HUES6 (cell line): ENCODE measurements at regions not wholly inside any gene's neighbourhood (a gene's known extent, or its start where the extent isn't known, plus 50 kb on each side); places are given as distances from the start of the nearest gene placed in this dataset.
"Not testable (repeated sequence)": the region's sequence is repeated elsewhere in the genome, so short reads cannot be mapped to it uniquely, and the experiment has no call there.

Experiments
- H3K27ac ChIP-seq: 2 replicates; pipeline ENCODE4 v1.7.0; 2013; ENCODE audit warnings: low read depth, mild to moderate bottlenecking, low read length, inconsistent platforms
- H3K27me3 ChIP-seq: 2 replicates; pipeline ENCODE4 v1.6.1; 2013; ENCODE audit warnings: low read length; ENCODE audit not compliant: control insufficient read depth, insufficient read depth
- H3K36me3 ChIP-seq: 2 replicates; pipeline ENCODE4 v1.6.1; 2013; ENCODE audit warnings: low read length; ENCODE audit not compliant: control insufficient read depth, insufficient read depth
- H3K4me1 ChIP-seq: 2 replicates; pipeline ENCODE4 v1.6.1; 2013; ENCODE audit warnings: low read length; ENCODE audit not compliant: control insufficient read depth, insufficient read depth
- H3K4me3 ChIP-seq: 2 replicates; pipeline ENCODE4 v1.5.1; 2013; ENCODE audit warnings: low read depth, low read length
- H3K9ac ChIP-seq: one replicate; pipeline ENCODE4 v1.6.1; 2013; ENCODE audit warnings: mild to moderate bottlenecking, low read length
- H3K9me3 ChIP-seq: 2 replicates; pipeline ENCODE4 v1.6.1; 2013; ENCODE audit warnings: low read depth, low read length; ENCODE audit not compliant: control insufficient read depth, insufficient read depth

GRCh38 chr16:66182592-66182991 lies 183.9 kb upstream of the CDH5 start:
- Histone ChIP-seq H3K36me3 (no peaks in the 10 kb centered on the region), H3K27me3 (no peaks in the 10 kb centered on the region; the same call in 1 of the 2 replicates), H3K4me1 (no peaks in the 10 kb centered on the region), H3K9me3 (peaks cover 12% of the 10 kb centered on the region), H3K27ac (no peak overlapping the region), H3K4me3 (no peak overlapping the region), H3K9ac (no peak overlapping the region)

DNA sequence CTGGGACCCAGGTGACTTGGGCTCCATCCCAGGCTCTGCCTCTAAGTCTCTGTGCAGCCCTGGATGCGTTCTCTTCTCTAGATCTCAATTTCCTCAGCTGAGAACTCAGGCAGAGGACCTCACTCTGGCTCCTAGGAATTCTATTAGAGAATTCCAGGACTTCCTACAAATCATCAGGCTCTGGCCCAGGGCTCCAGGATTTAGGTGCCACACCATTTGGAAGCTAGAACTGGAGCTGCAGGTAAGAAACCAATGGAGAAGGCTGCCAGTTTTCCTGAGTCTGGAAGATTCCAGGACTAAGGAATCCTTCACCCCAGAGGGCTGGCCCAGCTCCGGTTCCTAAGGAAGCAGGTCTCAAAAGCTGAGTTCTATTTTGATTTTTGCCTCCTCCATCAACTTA lies 189.8 kb upstream of the CDH5 start:
- peaks cover 5% of the 10 kb centered on the region; the same call in 1 of the 2 replicates for H3K4me1 ChIP-seq
- H3K27me3 ChIP-seq: no peaks in the 10 kb centered on the region
- no peak overlapping the region for H3K9ac ChIP-seq
- no peak overlapping the region for H3K4me3 ChIP-seq
- H3K9me3 ChIP-seq: peaks cover 12% of the 10 kb centered on the region
- no peak overlapping the region for H3K27ac ChIP-seq
- no peaks in the 10 kb centered on the region for H3K36me3 ChIP-seq

DNA sequence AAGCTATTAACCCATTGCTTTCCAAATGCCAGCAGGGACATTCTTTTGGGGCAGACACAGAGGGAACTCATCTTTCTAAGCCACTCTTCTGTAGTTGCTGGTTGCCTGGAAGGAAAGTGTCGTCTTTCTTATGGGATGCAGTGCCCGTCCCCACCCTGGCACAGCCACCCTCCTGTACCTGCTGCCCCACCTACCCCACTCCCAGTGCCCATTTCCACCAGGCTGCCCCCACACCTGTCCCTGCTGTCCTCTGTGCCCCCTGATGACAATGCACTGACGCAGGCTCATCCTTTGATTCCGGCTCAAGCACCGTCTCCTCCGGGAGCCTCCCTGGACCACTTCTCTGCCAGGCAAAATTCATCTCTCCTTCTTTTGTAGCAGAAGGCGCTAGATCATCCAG lies 190.4 kb upstream of the CDH5 start:
- H3K4me1 ChIP-seq: peaks cover 5% of the 10 kb centered on the region; the same call in 1 of the 2 replicates
- H3K9me3 ChIP-seq: peaks cover 12% of the 10 kb centered on the region
- no peak overlapping the region for H3K27ac ChIP-seq

GRCh38 chr16:66175636-66176035 lies 190.9 kb upstream of the CDH5 start:
- H3K9ac ChIP-seq: no peak overlapping the region
- H3K4me3 ChIP-seq: no peak overlapping the region
- no peak overlapping the region for H3K27ac ChIP-seq
- H3K9me3 ChIP-seq: peaks cover 12% of the 10 kb centered on the region
- no peaks in the 10 kb centered on the region for H3K36me3 ChIP-seq
- H3K27me3 ChIP-seq: no peaks in the 10 kb centered on the region
- peaks cover 5% of the 10 kb centered on the region; the same call in 1 of the 2 replicates for H3K4me1 ChIP-seq

More for the DNA sequence above, 190.4 kb upstream of the CDH5 start:
- Histone ChIP-seq H3K27me3 (no peaks in the 10 kb centered on the region), H3K36me3 (no peaks in the 10 kb centered on the region), H3K4me3 (no peak overlapping the region), H3K9ac (no peak overlapping the region)

- H3K9ac ChIP-seq: no peak overlapping the region
- no peaks in the 10 kb centered on the region for H3K27me3 ChIP-seq
- H3K27ac ChIP-seq: no peak overlapping the region
- H3K36me3 ChIP-seq: no peaks in the 10 kb centered on the region
- peaks cover 5% of the 10 kb centered on the region; the same call in 1 of the 2 replicates for H3K4me1 ChIP-seq
- no peak overlapping the region for H3K4me3 ChIP-seq
- H3K9me3 ChIP-seq: peaks cover 7% of the 10 kb centered on the region
Measured at GRCh38 chr16:66175058-66175457, 191.4 kb upstream of the CDH5 start.

- H3K4me3 ChIP-seq, H3K9me3 ChIP-seq, H3K9ac ChIP-seq, H3K27ac ChIP-seq, H3K27me3 ChIP-seq, H3K4me1 ChIP-seq, H3K36me3 ChIP-seq: not testable (repeated sequence)
Measured at GRCh38 chr16:66173796-66174195, 192.7 kb upstream of the CDH5 start.

- not testable (repeated sequence) for H3K9ac ChIP-seq, H3K4me3 ChIP-seq, H3K9me3 ChIP-seq, H3K36me3 ChIP-seq, H3K27me3 ChIP-seq, H3K4me1 ChIP-seq, H3K27ac ChIP-seq
Measured at GRCh38 chr16:66173181-66173580, 193.3 kb upstream of the CDH5 start.

DNA sequence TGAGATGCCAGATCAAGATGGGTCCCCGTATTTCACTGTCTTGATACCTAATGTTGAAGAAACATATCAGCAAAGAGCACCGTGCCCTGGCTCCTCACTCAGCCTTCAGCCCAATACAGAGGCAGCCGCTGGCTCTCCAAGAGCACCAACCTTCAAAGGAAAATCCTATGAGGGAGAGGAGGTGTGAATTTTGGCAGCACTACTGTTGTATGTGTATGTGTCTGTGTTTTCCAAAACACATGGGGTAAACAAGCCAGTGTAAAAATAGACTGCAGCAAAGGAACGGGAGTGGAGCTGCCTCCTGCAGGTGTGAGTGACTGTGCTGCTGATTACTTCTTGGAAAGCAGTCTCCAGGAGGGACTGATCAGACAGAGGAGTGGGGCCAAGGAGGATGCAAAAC lies 194.0 kb upstream of the CDH5 start:
- no peaks in the 10 kb centered on the region for H3K9me3 ChIP-seq
- no peaks in the 10 kb centered on the region for H3K36me3 ChIP-seq
- peaks cover 5% of the 10 kb centered on the region; the same call in 1 of the 2 replicates for H3K4me1 ChIP-seq
- H3K4me3 ChIP-seq: no peak overlapping the region
- H3K27ac ChIP-seq: no peak overlapping the region
- no peak overlapping the region for H3K9ac ChIP-seq
- H3K27me3 ChIP-seq: no peaks in the 10 kb centered on the region

- peaks cover 5% of the 10 kb centered on the region; the same call in 1 of the 2 replicates for H3K4me1 ChIP-seq
- H3K9me3 ChIP-seq: no peaks in the 10 kb centered on the region
- H3K27me3 ChIP-seq: no peaks in the 10 kb centered on the region
- H3K9ac ChIP-seq: no peak overlapping the region
- no peaks in the 10 kb centered on the region for H3K36me3 ChIP-seq
- H3K4me3 ChIP-seq: no peak overlapping the region
- no peak overlapping the region for H3K27ac ChIP-seq
Measured at GRCh38 chr16:66171578-66171977, 194.9 kb upstream of the CDH5 start.

DNA sequence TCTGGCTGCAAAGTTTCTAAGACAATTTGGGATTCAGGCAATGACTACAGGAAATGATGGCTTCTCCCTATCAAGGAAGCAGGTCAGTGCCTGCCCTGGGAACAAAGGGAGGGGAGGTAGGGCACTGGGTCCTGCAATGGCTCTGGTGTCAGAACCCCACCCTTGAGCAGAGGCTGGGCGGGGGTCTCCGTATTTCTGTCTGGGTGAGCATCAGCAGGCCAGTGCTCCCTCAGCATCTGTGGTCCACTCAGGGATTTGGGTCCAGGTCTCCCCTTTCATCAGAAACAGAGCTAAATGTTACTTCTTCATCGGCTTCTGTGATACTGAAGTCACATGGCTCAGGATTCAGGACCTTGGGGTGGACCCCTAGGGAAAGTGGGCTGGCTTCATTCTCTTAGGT lies 195.5 kb upstream of the CDH5 start:
- Histone ChIP-seq H3K9me3 (no peaks in the 10 kb centered on the region), H3K36me3 (no peaks in the 10 kb centered on the region), H3K27me3 (no peaks in the 10 kb centered on the region), H3K27ac (no peak overlapping the region), H3K4me1 (peaks cover 5% of the 10 kb centered on the region; the same call in 1 of the 2 replicates), H3K4me3 (no peak overlapping the region), H3K9ac (no peak overlapping the region)

DNA sequence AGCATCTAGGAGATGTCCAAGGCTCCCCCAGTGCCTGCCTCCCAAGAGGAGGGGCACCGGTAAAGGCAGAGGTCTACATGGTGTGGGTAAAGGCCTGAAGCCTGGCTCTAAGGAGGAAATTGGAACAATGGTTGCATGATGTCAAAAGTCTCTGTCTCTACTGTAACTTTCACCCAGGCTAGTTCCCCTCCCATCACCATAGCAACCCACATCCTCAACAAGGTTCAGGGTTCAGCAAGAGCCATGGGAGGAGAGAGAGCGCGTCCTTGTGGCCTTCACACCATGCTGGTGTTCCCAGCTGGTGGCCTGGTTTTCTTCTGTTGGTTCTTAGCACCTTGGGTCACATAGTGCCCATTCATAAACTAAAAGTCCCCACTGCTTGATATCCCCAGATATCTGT lies 196.7 kb upstream of the CDH5 start:
- no peak overlapping the region for H3K4me3 ChIP-seq
- H3K27ac ChIP-seq: no peak overlapping the region
- H3K4me1 ChIP-seq: 0 out of 2 replicates have a peak, but pooled peaks cover 5% of the 10 kb centered on the region
- no peaks in the 10 kb centered on the region for H3K27me3 ChIP-seq
- H3K36me3 ChIP-seq: no peaks in the 10 kb centered on the region
- no peak overlapping the region for H3K9ac ChIP-seq
- no peaks in the 10 kb centered on the region for H3K9me3 ChIP-seq

DNA sequence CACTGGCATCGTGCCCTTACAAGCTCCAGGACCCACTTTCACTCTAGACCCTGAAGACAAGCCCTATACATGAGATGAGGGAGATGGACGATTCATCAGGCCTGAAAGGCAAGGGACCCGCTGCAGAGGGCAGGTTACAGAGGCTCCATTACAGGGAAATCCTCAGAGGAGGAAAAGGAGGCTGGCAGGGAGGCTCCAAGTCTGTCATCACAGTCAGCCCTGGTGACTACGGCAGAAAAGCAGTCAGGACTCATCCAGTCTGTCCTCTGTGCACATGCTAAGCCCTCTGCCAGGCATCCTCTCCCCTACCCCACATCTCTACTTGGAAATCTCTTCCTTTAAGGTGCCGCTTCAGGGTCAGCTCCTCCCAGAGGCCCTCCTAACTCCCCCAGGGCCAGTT lies 197.7 kb upstream of the CDH5 start:
- Histone ChIP-seq H3K9ac (no peak overlapping the region), H3K4me3 (no peak overlapping the region), H3K9me3 (no peaks in the 10 kb centered on the region), H3K4me1 (no peaks in the 10 kb centered on the region), H3K27me3 (no peaks in the 10 kb centered on the region; the same call in 1 of the 2 replicates), H3K36me3 (no peaks in the 10 kb centered on the region), H3K27ac (no peak overlapping the region)
